ENCODE measurements at regions not wholly inside any gene's neighbourhood (a gene's known extent, or its start where the extent isn't known, plus 50 kb on each side); places are given as distances from the start of the nearest gene placed in this dataset.

DNA sequence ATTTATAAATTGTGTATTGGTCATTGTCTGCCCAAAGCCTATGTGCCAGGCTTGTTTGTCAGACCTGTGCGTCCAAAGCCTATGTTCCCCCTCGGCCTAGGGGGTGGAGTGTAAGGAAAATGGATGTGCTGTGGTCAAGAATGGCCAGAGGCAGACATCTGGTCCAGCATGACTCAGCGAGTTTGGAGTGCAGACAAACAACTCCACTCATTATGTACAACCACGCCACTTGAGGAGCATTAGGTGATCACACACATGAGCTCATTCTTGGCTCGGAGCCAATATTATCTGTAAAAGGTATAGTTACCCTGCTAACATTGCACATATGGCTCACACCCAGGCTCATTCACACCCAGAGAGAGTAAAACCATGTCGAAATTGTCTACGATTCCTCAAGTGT, 1047.6 kb upstream of the ADGRL4 start:
- TF ChIP-seq, protein P1, sequence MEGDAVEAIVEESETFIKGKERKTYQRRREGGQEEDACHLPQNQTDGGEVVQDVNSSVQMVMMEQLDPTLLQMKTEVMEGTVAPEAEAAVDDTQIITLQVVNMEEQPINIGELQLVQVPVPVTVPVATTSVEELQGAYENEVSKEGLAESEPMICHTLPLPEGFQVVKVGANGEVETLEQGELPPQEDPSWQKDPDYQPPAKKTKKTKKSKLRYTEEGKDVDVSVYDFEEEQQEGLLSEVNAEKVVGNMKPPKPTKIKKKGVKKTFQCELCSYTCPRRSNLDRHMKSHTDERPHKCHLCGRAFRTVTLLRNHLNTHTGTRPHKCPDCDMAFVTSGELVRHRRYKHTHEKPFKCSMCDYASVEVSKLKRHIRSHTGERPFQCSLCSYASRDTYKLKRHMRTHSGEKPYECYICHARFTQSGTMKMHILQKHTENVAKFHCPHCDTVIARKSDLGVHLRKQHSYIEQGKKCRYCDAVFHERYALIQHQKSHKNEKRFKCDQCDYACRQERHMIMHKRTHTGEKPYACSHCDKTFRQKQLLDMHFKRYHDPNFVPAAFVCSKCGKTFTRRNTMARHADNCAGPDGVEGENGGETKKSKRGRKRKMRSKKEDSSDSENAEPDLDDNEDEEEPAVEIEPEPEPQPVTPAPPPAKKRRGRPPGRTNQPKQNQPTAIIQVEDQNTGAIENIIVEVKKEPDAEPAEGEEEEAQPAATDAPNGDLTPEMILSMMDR (conservative IDR thresholded peaks at IDR 0.05; ENCODE audit: low read depth, low read length) = no peak
- TF ChIP-seq EZH2 (IDR thresholded peaks at IDR 0.05; ENCODE audit: borderline replicate concordance, low read depth, low read length, poor library complexity, severe bottlenecking) = no peak

All from A673 (cell line).